ENCODE measurements at regions not wholly inside any gene's neighbourhood (a gene's known extent, or its start where the extent isn't known, plus 50 kb on each side); places are given as distances from the start of the nearest gene placed in this dataset.

GRCh38 chr1:72705921-72706320 is 423.6 kb upstream of the NEGR1 start:
- H3K4me3 ChIP-seq (ENCODE audit: low read depth, low read length) = no peak overlapping the region
- TF ChIP-seq CTCF (IDR thresholded peaks at IDR 0.05; ENCODE audit: insufficient read depth, low read length) = no peak
- no peak for DNase-seq (ENCODE audit: low read depth)

GRCh38 chr1:72704841-72705477 is 422.6 kb upstream of the NEGR1 start:
- no peak for TF ChIP-seq CTCF (IDR thresholded peaks at IDR 0.05; ENCODE audit: insufficient read depth, low read length)
- no peak for DNase-seq (ENCODE audit: low read depth)
- H3K4me3 ChIP-seq (ENCODE audit: low read depth, low read length) = no peak overlapping the region

GRCh38 chr1:72697410-72697809 is 415.1 kb upstream of the NEGR1 start:
- no peak overlapping the region for H3K4me3 ChIP-seq (ENCODE audit: low read depth, low read length)
- DNase-seq (ENCODE audit: low read depth) = no peak
- TF ChIP-seq CTCF (IDR thresholded peaks at IDR 0.05; ENCODE audit: insufficient read depth, low read length) = no peak

- no peak overlapping the region for H3K4me3 ChIP-seq (ENCODE audit: low read depth, low read length)
- no peak for TF ChIP-seq CTCF (IDR thresholded peaks at IDR 0.05; ENCODE audit: insufficient read depth, low read length)
- no peak for DNase-seq (ENCODE audit: low read depth)
Measured at GRCh38 chr1:72693899-72694298, 411.6 kb upstream of the NEGR1 start.

GRCh38 chr1:72693376-72693775 is 411.0 kb upstream of the NEGR1 start:
- TF ChIP-seq CTCF (IDR thresholded peaks at IDR 0.05; ENCODE audit: insufficient read depth, low read length) = no peak
- H3K4me3 ChIP-seq (ENCODE audit: low read depth, low read length) = no peak overlapping the region
- DNase-seq (ENCODE audit: low read depth) = no peak

GRCh38 chr1:72690871-72691270 is 408.5 kb upstream of the NEGR1 start:
- TF ChIP-seq CTCF (IDR thresholded peaks at IDR 0.05; ENCODE audit: insufficient read depth, low read length) = no peak
- no peak for DNase-seq (ENCODE audit: low read depth)
- no peak overlapping the region for H3K4me3 ChIP-seq (ENCODE audit: low read depth, low read length)

GRCh38 chr1:72678683-72679082 is 396.3 kb upstream of the NEGR1 start:
- DNase-seq (ENCODE audit: low read depth) = no peak
- no peak for TF ChIP-seq CTCF (IDR thresholded peaks at IDR 0.05; ENCODE audit: insufficient read depth, low read length)

More at GRCh38 chr1:72678683-72679082, 396.3 kb upstream of the NEGR1 start:
- no peak overlapping the region for H3K4me3 ChIP-seq (ENCODE audit: low read depth, low read length)

All from fibroblast of the aortic adventitia (primary cell).